ENCODE measurements at regions not wholly inside any gene's neighbourhood (a gene's known extent, or its start where the extent isn't known, plus 50 kb on each side); places are given as distances from the start of the nearest gene placed in this dataset.

- no peaks in the 10 kb centered on the region for H3K9me2 ChIP-seq (ENCODE audit: insufficient read depth)
- POLR2A ChIA-PET (ENCODE audit: unreplicated experiment): no interaction called here
- intact Hi-C loops (cut with micrococcal nuclease; ENCODE audit: unreplicated experiment): no loop called here
- no peaks in the 10 kb centered on the region for H3K9me3 ChIP-seq (ENCODE audit: insufficient read depth, low read depth)
- no peak overlapping the region for H2AFZ ChIP-seq
- H3F3A ChIP-seq (ENCODE audit: insufficient read depth, low read depth): no peaks in the 10 kb centered on the region
- no peak for DNase-seq
- no peak overlapping the region for H3K27ac ChIP-seq
- TF ChIP-seq CTCF (conservative IDR thresholded peaks at IDR 0.05) (no peak), EZH2 (IDR thresholded peaks at IDR 0.05; ENCODE audit: low read depth) (no peak)
- no peaks in the 10 kb centered on the region for H3K27me3 ChIP-seq (ENCODE audit: insufficient read depth, low read depth)
- no peaks in the 10 kb centered on the region for H3K36me3 ChIP-seq (ENCODE audit: low read depth)
- H4K20me1 ChIP-seq (ENCODE audit: insufficient read depth): no peaks in the 10 kb centered on the region
- H3K4me2 ChIP-seq: no peak overlapping the region
- H3K4me1 ChIP-seq (replicated peaks; ENCODE audit: insufficient read depth): no peaks in the 10 kb centered on the region
- CTCF ChIA-PET: no interaction called here
- no TSS peak for BruUV-seq (replicated peaks)
- H3K4me3 ChIP-seq: no peak overlapping the region
- no peaks in the 10 kb centered on the region for H3K79me2 ChIP-seq (ENCODE audit: low read depth)
Observed at GRCh38 chr10:111524134-111524533, 447.3 kb downstream of the ADRA2A start.

- H3K4me3 ChIP-seq: no peak overlapping the region
- H4K20me1 ChIP-seq (ENCODE audit: insufficient read depth): no peaks in the 10 kb centered on the region
- no TSS peak for BruUV-seq (replicated peaks)
- TF ChIP-seq CTCF (conservative IDR thresholded peaks at IDR 0.05): no peak
- TF ChIP-seq EZH2 (IDR thresholded peaks at IDR 0.05; ENCODE audit: low read depth): no peak
- no peak for DNase-seq
- CTCF ChIA-PET: no interaction called here
- H3K9me2 ChIP-seq (ENCODE audit: insufficient read depth): no peaks in the 10 kb centered on the region
- H3K9me3 ChIP-seq (ENCODE audit: insufficient read depth, low read depth): no peaks in the 10 kb centered on the region
- intact Hi-C loops (cut with micrococcal nuclease; ENCODE audit: unreplicated experiment): no loop called here
- H3K27ac ChIP-seq: no peak overlapping the region
- H3K36me3 ChIP-seq (ENCODE audit: low read depth): no peaks in the 10 kb centered on the region
- no peaks in the 10 kb centered on the region for H3K79me2 ChIP-seq (ENCODE audit: low read depth)
- no peaks in the 10 kb centered on the region for H3K4me1 ChIP-seq (replicated peaks; ENCODE audit: insufficient read depth)
- H2AFZ ChIP-seq: no peak overlapping the region
- H3K4me2 ChIP-seq: no peak overlapping the region
- POLR2A ChIA-PET (ENCODE audit: unreplicated experiment): no interaction called here
- no peaks in the 10 kb centered on the region for H3K27me3 ChIP-seq (ENCODE audit: insufficient read depth, low read depth)
- no peaks in the 10 kb centered on the region for H3F3A ChIP-seq (ENCODE audit: insufficient read depth, low read depth)
Observed at GRCh38 chr10:111525696-111526095, 448.9 kb downstream of the ADRA2A start.

GRCh38 chr10:111531690-111532089 lies 454.9 kb downstream of the ADRA2A start:
- no TSS peak for BruUV-seq (replicated peaks)
- TF ChIP-seq EZH2 (IDR thresholded peaks at IDR 0.05; ENCODE audit: low read depth) (no peak), CTCF (conservative IDR thresholded peaks at IDR 0.05) (no peak)
- H3K4me1 ChIP-seq (replicated peaks; ENCODE audit: insufficient read depth): no peaks in the 10 kb centered on the region
- no peaks in the 10 kb centered on the region for H3K27me3 ChIP-seq (ENCODE audit: insufficient read depth, low read depth)
- CTCF ChIA-PET: no interaction called here
- no peaks in the 10 kb centered on the region for H3K79me2 ChIP-seq (ENCODE audit: low read depth)
- no peak overlapping the region for H3K27ac ChIP-seq
- H3F3A ChIP-seq (ENCODE audit: insufficient read depth, low read depth): no peaks in the 10 kb centered on the region
- H3K9me2 ChIP-seq (ENCODE audit: insufficient read depth): no peaks in the 10 kb centered on the region
- H3K36me3 ChIP-seq (ENCODE audit: low read depth): no peaks in the 10 kb centered on the region
- POLR2A ChIA-PET (ENCODE audit: unreplicated experiment): no interaction called here
- no peak overlapping the region for H3K4me2 ChIP-seq
- no peak for DNase-seq
- no peak overlapping the region for H2AFZ ChIP-seq
- no peaks in the 10 kb centered on the region for H3K9me3 ChIP-seq (ENCODE audit: insufficient read depth, low read depth)
- intact Hi-C loops (cut with micrococcal nuclease; ENCODE audit: unreplicated experiment): no loop called here
- H4K20me1 ChIP-seq (ENCODE audit: insufficient read depth): no peaks in the 10 kb centered on the region
- H3K4me3 ChIP-seq: no peak overlapping the region
